HCT116 (cell line): ENCODE measurements at regions not wholly inside any gene's neighbourhood (a gene's known extent, or its start where the extent isn't known, plus 50 kb on each side); places are given as distances from the start of the nearest gene placed in this dataset.

Experiments used
- ATAC-seq: fragments of 200-7000 bp; cut with Tn5 transposase; 2 replicates; pipeline ENCODE4 v1.9.1; 2020; ENCODE audit warnings: mild to moderate bottlenecking, moderate library complexity
- BruUV-seq: library from RNA; stranded (reverse); fragments of 400-500 nt; replicated peaks from 2 replicates; lab custom pipeline; 2021; lab: Mats Ljungman, UMichigan
- CTCF ChIA-PET: fragments of 300-600 bp; sonication (Branson Sonifier 250); formaldehyde crosslinking; loops from one replicate; lab custom pipeline; 2021; ENCODE audit warnings: antibody characterized with exemption; lab: Charles Lee
- POLR2A ChIA-PET: fragments of 300-600, 350-600 bp; sonication (Branson Sonifier 250); formaldehyde crosslinking; loops from one replicate; lab custom pipeline; 2021; ENCODE audit warnings: antibody characterized with exemption; lab: Charles Lee
- RAD21 ChIA-PET, 2 experiments: fragments of 300-600 bp; sonication (Branson Sonifier 250); formaldehyde crosslinking; loops; one replicate each; lab custom pipeline; 2023; ENCODE audit warnings: low total read pairs in 2 of 2; ENCODE audit not compliant: uncharacterized antibody in 2 of 2, unreplicated experiment in 2 of 2, low non-redundant PET in 1 of 2; lab: Charles Lee
- DNase-seq: peaks from one replicate; pipeline ENCODE4 v3.0.0-alpha.2; 2010; ENCODE audit warnings: low read depth, low spot score
- H2AFZ ChIP-seq: fragments of 200-600 bp; shearing (Covaris generic), sonication (generic); 2 replicates; pipeline ENCODE4 v1.6.1; 2017; ENCODE audit warnings: low read depth, mixed run types, mixed read lengths, antibody characterized with exemption, low read length; ENCODE audit not compliant: poor library complexity, severe bottlenecking
- H3K27ac ChIP-seq: 2 replicates; pipeline ENCODE4 v1.5.1; 2012; ENCODE audit warnings: low read depth, low read length
- H3K27me3 ChIP-seq: fragments of 200-600 bp; sonication (generic); 2 replicates; pipeline ENCODE4 v1.6.1; 2016; ENCODE audit warnings: mixed run types, low read length, mixed read lengths; ENCODE audit not compliant: insufficient read depth
- H3K36me3 ChIP-seq, 2 experiments: fragments of 200-500 bp in 1 of 2; fragments of 200-600 bp in 1 of 2; sonication (Bioruptor generic) in 1 of 2; sonication (generic) in 1 of 2; 2 replicates each; pipeline versions ENCODE4 v1.5.1 to v1.6.1; 2014 to 2016; ENCODE audit warnings: low read length in 2 of 2, inconsistent platforms in 1 of 2, mixed read lengths in 1 of 2, mixed run types in 1 of 2; ENCODE audit not compliant: insufficient read depth in 2 of 2, control insufficient read depth in 1 of 2
- H3K4me1 ChIP-seq, 2 experiments: fragments of 200-600 bp in 1 of 2; sonication (generic) in 1 of 2; 2 replicates each; pipeline versions ENCODE4 v1.5.1 to v1.6.1; 2012 to 2017; ENCODE audit warnings: low read length in 2 of 2, inconsistent platforms in 1 of 2, mild to moderate bottlenecking in 1 of 2, mixed read lengths in 1 of 2, mixed run types in 1 of 2, moderate library complexity in 1 of 2; ENCODE audit not compliant: insufficient read depth in 2 of 2, control insufficient read depth in 1 of 2
- H3K4me2 ChIP-seq: fragments of 200-600 bp; sonication (generic); 2 replicates; pipeline ENCODE4 v1.6.1; 2017; ENCODE audit warnings: mixed run types, low read length, mixed read lengths
- H3K4me3 ChIP-seq, 2 experiments: fragments of 200-600 bp in 1 of 2; sonication (generic) in 1 of 2; replicated peaks in 1 of 2; 2 replicates each; pipeline ENCODE4 v1.5.1; 2011 to 2016; ENCODE audit warnings: low read length in 2 of 2, control low read depth in 1 of 2, low read depth in 1 of 2, mild to moderate bottlenecking in 1 of 2, mixed read lengths in 1 of 2, mixed run types in 1 of 2
- H3K79me2 ChIP-seq: fragments of 200-600 bp; sonication (generic); 2 replicates; pipeline ENCODE4 v1.6.1; 2017; ENCODE audit warnings: mild to moderate bottlenecking, mixed run types, low read length, moderate library complexity, mixed read lengths; ENCODE audit not compliant: insufficient read depth
- H3K9ac ChIP-seq: fragments of 200-600 bp; sonication (generic); 2 replicates; pipeline ENCODE4 v1.6.1; 2016; ENCODE audit warnings: low read length, mixed read lengths
- H3K9me2 ChIP-seq: fragments of 200-600 bp; sonication (generic), shearing (Covaris generic); 2 replicates; pipeline ENCODE4 v1.6.1; 2017; ENCODE audit warnings: mixed run types, mild to moderate bottlenecking, moderate library complexity; ENCODE audit not compliant: insufficient read depth
- H3K9me3 ChIP-seq, 2 experiments: fragments of 200-500 bp in 1 of 2; fragments of 200-600 bp in 1 of 2; sonication (Bioruptor generic) in 1 of 2; sonication (generic) in 1 of 2; 2 replicates each; pipeline ENCODE4 v1.6.1; 2014 to 2017; ENCODE audit warnings: low read length in 2 of 2, mixed read lengths in 2 of 2, inconsistent platforms in 1 of 2, low read depth in 1 of 2, mild to moderate bottlenecking in 1 of 2, mixed run types in 1 of 2, moderate library complexity in 1 of 2; ENCODE audit not compliant: control insufficient read depth in 1 of 2, insufficient read depth in 1 of 2
- H4K20me1 ChIP-seq: fragments of 200-600 bp; sonication (generic), shearing (Covaris generic); 2 replicates; pipeline ENCODE4 v1.6.1; 2017; ENCODE audit warnings: mixed run types, mild to moderate bottlenecking, moderate library complexity; ENCODE audit not compliant: insufficient read depth
- EGR1 ChIP-seq: IDR thresholded peaks from 2 replicates; pipeline ENCODE4 v1.6.1; 2012; ENCODE audit warnings: low read depth
- ELF1 ChIP-seq: IDR thresholded peaks from 2 replicates; pipeline ENCODE4 v1.6.1; 2012; ENCODE audit warnings: low read depth, borderline replicate concordance
- EZH2 ChIP-seq: fragments of 200-600 bp; sonication (generic); IDR thresholded peaks from 2 replicates; pipeline ENCODE4 v1.6.1; 2017; ENCODE audit warnings: antibody characterized with exemption, mixed run types
- EZH2phosphoT487 ChIP-seq: fragments of 200-600 bp; IDR thresholded peaks from 2 replicates; pipeline ENCODE4 v1.6.1; 2018; ENCODE audit warnings: antibody characterized with exemption, borderline replicate concordance
- FOSL1 ChIP-seq: IDR thresholded peaks from 2 replicates; pipeline ENCODE4 v1.6.1; 2012; ENCODE audit warnings: low read depth
- JUND ChIP-seq: IDR thresholded peaks from 2 replicates; pipeline ENCODE4 v1.6.1; 2012
- POLR2A ChIP-seq: IDR thresholded peaks from 2 replicates; pipeline ENCODE4 v1.7.0; 2011; ENCODE audit warnings: borderline replicate concordance; ENCODE audit not compliant: insufficient read depth, insufficient read length; ENCODE audit errors: extremely low read depth
- SIN3A ChIP-seq: IDR thresholded peaks from 2 replicates; pipeline ENCODE4 v1.6.1; 2012; ENCODE audit warnings: low read depth
- SP1 ChIP-seq: IDR thresholded peaks from 2 replicates; pipeline ENCODE4 v1.6.1; 2012; ENCODE audit warnings: low read depth
- SRF ChIP-seq: IDR thresholded peaks from 2 replicates; pipeline ENCODE4 v1.6.1; 2012; ENCODE audit warnings: low read depth
- TCF7L2 ChIP-seq: IDR thresholded peaks from 2 replicates; pipeline ENCODE4 v1.7.0; 2011; ENCODE audit warnings: borderline replicate concordance, inconsistent platforms; ENCODE audit not compliant: insufficient read depth, insufficient read length; ENCODE audit errors: extremely low read depth
- YY1 ChIP-seq: IDR thresholded peaks from 2 replicates; pipeline ENCODE4 v1.6.1; 2011; ENCODE audit warnings: low read length, low read depth, moderate library complexity, mild to moderate bottlenecking; ENCODE audit not compliant: insufficient replicate concordance; ENCODE audit errors: extremely low read depth
- ZNF274 ChIP-seq: fragments of 200-500 bp; sonication (Bioruptor generic); IDR thresholded peaks from 2 replicates; pipeline ENCODE4 v1.6.1; 2014; ENCODE audit warnings: mild to moderate bottlenecking, low read depth, low read length, inconsistent platforms
- intact Hi-C: fragments of 100-400 bp; cut with micrococcal nuclease; formaldehyde crosslinking; loops from 2 replicates; pipeline ENCODE4 v1.10.0; 2022
- TF ChIP-seq, protein P1 (sequence below): IDR thresholded peaks from 2 replicates; pipeline ENCODE4 v1.6.1; 2012
- TF ChIP-seq, protein P2 (sequence below): IDR thresholded peaks from 2 replicates; pipeline ENCODE4 v1.6.1; 2011; ENCODE audit warnings: mild to moderate bottlenecking, low read length, moderate library complexity; ENCODE audit not compliant: insufficient replicate concordance; ENCODE audit errors: extremely low read depth
- TF ChIP-seq, protein P3 (sequence below), 3 experiments: fragments of 200-600 bp in 1 of 3; sonication (generic) in 1 of 3; IDR thresholded peaks in 2 of 3; conservative IDR thresholded peaks in 1 of 3; 2 replicates each; pipeline ENCODE4 v1.5.1; 2012 to 2017; ENCODE audit warnings: low read depth in 2 of 3, low read length in 2 of 3, antibody characterized with exemption in 1 of 3, borderline replicate concordance in 1 of 3, control low read depth in 1 of 3, mild to moderate bottlenecking in 1 of 3, mixed read lengths in 1 of 3, mixed run types in 1 of 3, moderate library complexity in 1 of 3; ENCODE audit not compliant: insufficient read depth in 1 of 3
- TF ChIP-seq, protein P4 (sequence below): IDR thresholded peaks from 2 replicates; pipeline ENCODE4 v1.6.1; 2012; ENCODE audit warnings: low read depth

DNA sequence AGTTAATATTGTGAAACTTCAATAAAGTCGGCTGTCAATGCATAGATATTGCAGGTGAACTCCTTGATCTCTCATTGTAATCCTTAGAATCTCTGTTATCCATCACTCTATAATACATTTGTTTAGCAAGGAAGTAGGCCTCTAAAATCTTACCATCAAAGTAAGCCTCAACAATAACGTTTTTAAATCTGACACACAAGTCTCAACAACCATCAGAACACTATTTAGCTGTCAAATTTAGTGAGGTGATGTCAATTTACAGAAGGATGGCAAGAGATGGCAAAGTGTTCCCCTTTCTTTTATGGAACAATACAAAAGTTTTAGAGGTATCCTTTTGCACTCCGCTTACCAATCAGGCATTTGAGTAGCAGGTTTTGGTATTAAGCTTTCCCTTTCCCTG lies 67.6 kb downstream of the RWDD3 start:
- CTCF ChIA-PET = no interaction called here

More for the DNA sequence above, 67.6 kb downstream of the RWDD3 start:
- no peaks in the 10 kb centered on the region for H3K27me3 ChIP-seq
- intact Hi-C loops = loop anchor here (10.0 kb wide), 1 partner anchor 1543 kb away; no protein-coding TSS in a partner anchor
- H3K9me2 ChIP-seq = 0 out of 2 replicates have a peak, but pooled peaks cover 3% of the 10 kb centered on the region
- RAD21 ChIA-PET = no interaction called here
- BruUV-seq = no TSS peak
- H3K36me3 ChIP-seq = no peaks in the 10 kb centered on the region
- no peak overlapping the region for H3K9ac ChIP-seq
- no peak overlapping the region for H3K4me2 ChIP-seq
- ATAC-seq = no peak
- H3K9me3 ChIP-seq = no peaks in the 10 kb centered on the region
- H3K4me1 ChIP-seq = peaks cover 0 to 4% of the 10 kb centered on the region in 2 experiments; a peak in 1 of 4 replicates
- POLR2A ChIA-PET = no interaction called here
- H3K4me3 ChIP-seq = no peak overlapping the region
- DNase-seq = no peak
- TF ChIP-seq EZH2phosphoT487 (no peak), POLR2A (no peak), ELF1 (no peak), EGR1 (no peak), SIN3A (no peak), YY1 (no peak), EZH2 (no peak), FOSL1 (no peak), ZNF274 (no peak), SP1 (no peak), TCF7L2 (no peak), JUND (no peak), SRF (no peak)
- TF ChIP-seq, protein P1, sequence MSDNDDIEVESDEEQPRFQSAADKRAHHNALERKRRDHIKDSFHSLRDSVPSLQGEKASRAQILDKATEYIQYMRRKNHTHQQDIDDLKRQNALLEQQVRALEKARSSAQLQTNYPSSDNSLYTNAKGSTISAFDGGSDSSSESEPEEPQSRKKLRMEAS = no peak
- TF ChIP-seq, protein P2, sequence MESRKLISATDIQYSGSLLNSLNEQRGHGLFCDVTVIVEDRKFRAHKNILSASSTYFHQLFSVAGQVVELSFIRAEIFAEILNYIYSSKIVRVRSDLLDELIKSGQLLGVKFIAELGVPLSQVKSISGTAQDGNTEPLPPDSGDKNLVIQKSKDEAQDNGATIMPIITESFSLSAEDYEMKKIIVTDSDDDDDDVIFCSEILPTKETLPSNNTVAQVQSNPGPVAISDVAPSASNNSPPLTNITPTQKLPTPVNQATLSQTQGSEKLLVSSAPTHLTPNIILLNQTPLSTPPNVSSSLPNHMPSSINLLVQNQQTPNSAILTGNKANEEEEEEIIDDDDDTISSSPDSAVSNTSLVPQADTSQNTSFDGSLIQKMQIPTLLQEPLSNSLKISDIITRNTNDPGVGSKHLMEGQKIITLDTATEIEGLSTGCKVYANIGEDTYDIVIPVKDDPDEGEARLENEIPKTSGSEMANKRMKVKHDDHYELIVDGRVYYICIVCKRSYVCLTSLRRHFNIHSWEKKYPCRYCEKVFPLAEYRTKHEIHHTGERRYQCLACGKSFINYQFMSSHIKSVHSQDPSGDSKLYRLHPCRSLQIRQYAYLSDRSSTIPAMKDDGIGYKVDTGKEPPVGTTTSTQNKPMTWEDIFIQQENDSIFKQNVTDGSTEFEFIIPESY = no peak
- TF ChIP-seq, protein P3, sequence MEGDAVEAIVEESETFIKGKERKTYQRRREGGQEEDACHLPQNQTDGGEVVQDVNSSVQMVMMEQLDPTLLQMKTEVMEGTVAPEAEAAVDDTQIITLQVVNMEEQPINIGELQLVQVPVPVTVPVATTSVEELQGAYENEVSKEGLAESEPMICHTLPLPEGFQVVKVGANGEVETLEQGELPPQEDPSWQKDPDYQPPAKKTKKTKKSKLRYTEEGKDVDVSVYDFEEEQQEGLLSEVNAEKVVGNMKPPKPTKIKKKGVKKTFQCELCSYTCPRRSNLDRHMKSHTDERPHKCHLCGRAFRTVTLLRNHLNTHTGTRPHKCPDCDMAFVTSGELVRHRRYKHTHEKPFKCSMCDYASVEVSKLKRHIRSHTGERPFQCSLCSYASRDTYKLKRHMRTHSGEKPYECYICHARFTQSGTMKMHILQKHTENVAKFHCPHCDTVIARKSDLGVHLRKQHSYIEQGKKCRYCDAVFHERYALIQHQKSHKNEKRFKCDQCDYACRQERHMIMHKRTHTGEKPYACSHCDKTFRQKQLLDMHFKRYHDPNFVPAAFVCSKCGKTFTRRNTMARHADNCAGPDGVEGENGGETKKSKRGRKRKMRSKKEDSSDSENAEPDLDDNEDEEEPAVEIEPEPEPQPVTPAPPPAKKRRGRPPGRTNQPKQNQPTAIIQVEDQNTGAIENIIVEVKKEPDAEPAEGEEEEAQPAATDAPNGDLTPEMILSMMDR (IDR thresholded peaks at IDR 0.05 in 2 of 3, conservative IDR thresholded peaks at IDR 0.05 in 1 of 3; ENCODE audit: borderline replicate concordance in 1 of 3, insufficient read depth in 1 of 3, low read depth in 2 of 3, low read length in 2 of 3) = no peak
- TF ChIP-seq, protein P4, sequence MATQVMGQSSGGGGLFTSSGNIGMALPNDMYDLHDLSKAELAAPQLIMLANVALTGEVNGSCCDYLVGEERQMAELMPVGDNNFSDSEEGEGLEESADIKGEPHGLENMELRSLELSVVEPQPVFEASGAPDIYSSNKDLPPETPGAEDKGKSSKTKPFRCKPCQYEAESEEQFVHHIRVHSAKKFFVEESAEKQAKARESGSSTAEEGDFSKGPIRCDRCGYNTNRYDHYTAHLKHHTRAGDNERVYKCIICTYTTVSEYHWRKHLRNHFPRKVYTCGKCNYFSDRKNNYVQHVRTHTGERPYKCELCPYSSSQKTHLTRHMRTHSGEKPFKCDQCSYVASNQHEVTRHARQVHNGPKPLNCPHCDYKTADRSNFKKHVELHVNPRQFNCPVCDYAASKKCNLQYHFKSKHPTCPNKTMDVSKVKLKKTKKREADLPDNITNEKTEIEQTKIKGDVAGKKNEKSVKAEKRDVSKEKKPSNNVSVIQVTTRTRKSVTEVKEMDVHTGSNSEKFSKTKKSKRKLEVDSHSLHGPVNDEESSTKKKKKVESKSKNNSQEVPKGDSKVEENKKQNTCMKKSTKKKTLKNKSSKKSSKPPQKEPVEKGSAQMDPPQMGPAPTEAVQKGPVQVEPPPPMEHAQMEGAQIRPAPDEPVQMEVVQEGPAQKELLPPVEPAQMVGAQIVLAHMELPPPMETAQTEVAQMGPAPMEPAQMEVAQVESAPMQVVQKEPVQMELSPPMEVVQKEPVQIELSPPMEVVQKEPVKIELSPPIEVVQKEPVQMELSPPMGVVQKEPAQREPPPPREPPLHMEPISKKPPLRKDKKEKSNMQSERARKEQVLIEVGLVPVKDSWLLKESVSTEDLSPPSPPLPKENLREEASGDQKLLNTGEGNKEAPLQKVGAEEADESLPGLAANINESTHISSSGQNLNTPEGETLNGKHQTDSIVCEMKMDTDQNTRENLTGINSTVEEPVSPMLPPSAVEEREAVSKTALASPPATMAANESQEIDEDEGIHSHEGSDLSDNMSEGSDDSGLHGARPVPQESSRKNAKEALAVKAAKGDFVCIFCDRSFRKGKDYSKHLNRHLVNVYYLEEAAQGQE = no peak
- TF ChIP-seq, all 23 proteins: peak for 0
- no peaks in the 10 kb centered on the region for H3K79me2 ChIP-seq
- H2AFZ ChIP-seq = no peak overlapping the region
- H4K20me1 ChIP-seq = no peaks in the 10 kb centered on the region
- no peak overlapping the region for H3K27ac ChIP-seq
